Right lobe of liver (tissue), 6 donors: ENCODE measurements at regions not wholly inside any gene's neighbourhood (a gene's known extent, or its start where the extent isn't known, plus 50 kb on each side); places are given as distances from the start of the nearest gene placed in this dataset.

ENCODE experiments used
- ATAC-seq, 4 donors: fragments of 200-7000 bp; cut with Tn5 transposase; one replicate each; pipeline ENCODE4 v1.9.1; 2020; ENCODE audit warnings: mild to moderate bottlenecking in 4 of 4, moderate library complexity in 4 of 4
- DNase-seq, 3 donors: peaks; one replicate each; pipeline ENCODE4 v3.0.0-alpha.2; 2020
- H3K27ac ChIP-seq, 3 donors: fragments of 200-600 bp; one replicate each; pipeline ENCODE4 v1.8.0; 2022
- H3K27me3 ChIP-seq, 2 donors: fragments of 200-600 bp; one replicate each; pipeline ENCODE4 v1.8.0; 2022
- H3K36me3 ChIP-seq, 4 donors: fragments of 200-600 bp; sonication (generic) in 1 of 4; one replicate each; pipeline versions ENCODE4 v1.5.1 to v1.8.0; 2017 to 2022; ENCODE audit warnings: control low read depth in 1 of 4
- H3K4me1 ChIP-seq, 4 donors: fragments of 200-600 bp; sonication (generic) in 1 of 4; one replicate each; pipeline versions ENCODE4 v1.5.1 to v1.8.0; 2017 to 2022; ENCODE audit warnings: control low read depth in 1 of 4
- H3K4me3 ChIP-seq, 3 donors: fragments of 200-600 bp; one replicate each; pipeline ENCODE4 v1.8.0; 2022
- H3K9me3 ChIP-seq, 4 donors: fragments of 200-600 bp; sonication (generic) in 1 of 4; one replicate each; pipeline versions ENCODE4 v1.5.1 to v1.8.0; 2017 to 2022; ENCODE audit warnings: control low read depth in 1 of 4
- CTCF ChIP-seq, 4 donors: fragments of 200-600 bp in 3 of 4; fragments of 450-650 bp in 1 of 4; IDR thresholded peaks; one replicate each; pipeline versions ENCODE4 v1.5.1 to v1.8.0; 2016 to 2022; ENCODE audit warnings: antibody characterized with exemption in 4 of 4, mild to moderate bottlenecking in 2 of 4
- POLR2A ChIP-seq: fragments of 450-650 bp; IDR thresholded peaks from one replicate; pipeline ENCODE4 v1.6.1; 2017; ENCODE audit warnings: antibody characterized with exemption, mild to moderate bottlenecking
- WGBS: methylation state at CpG from one replicate; pipeline ENCODE4 v1.1.6; 2018; ENCODE audit warnings: low coverage, low lambda C conversion rate; ENCODE audit not compliant: insufficient coverage; ENCODE audit errors: missing lambda C conversion rate; 5-methylcytosine and 5-hydroxymethylcytosine counted together
- intact Hi-C, 2 donors: fragments of 100-400 bp; cut with DNase I; formaldehyde crosslinking; loops; one replicate each; pipeline versions ENCODE4 v1.11.2 to v1.14.1; 2022
- donor health status: DM: no; HTN: yes; CAD: no.
- donor health status: DM: no; HTN: no; CAD: no.
- donor health status: DM: no; HTN: no; CAD: no.
- donor health status: DM: no; HTN: yes; CAD: no.
- donor health status: DM: no; HTN: yes; CAD: no.

DNA sequence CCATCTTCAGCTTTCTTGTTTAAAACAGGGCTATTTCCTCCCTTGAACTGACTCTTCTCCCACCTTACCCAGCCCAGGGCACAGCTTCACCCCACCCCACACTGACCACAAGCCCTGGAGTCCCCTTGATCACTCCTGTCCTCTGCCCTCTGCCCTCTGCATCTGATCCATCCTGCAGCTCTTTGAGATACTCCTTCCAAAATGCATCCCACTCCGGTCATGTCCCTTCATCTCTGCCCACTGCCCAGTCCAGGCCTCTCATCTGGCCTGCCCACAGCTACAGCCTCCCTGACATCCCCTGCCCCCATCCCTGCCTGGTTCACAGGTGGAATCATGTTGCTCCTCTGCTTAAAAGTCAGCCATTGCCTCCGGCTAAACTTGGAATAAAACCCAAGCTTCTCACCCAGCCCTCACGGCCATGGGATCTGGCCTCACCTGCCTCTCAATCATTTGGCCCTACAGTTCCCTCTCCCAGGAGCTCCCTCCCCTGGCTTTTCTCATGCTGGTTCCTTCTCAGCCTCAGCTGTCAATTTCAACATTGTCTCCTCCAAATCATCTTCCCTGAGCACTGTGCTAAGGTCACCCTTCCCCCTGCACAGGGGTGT is 202.0 kb downstream of the MATN1 start:
- 75% methylated on average over 1 of the region's 3 CpGs for whole genome bisulfite sequencing

GRCh38 chr1:30520476-30520875 is 202.9 kb downstream of the MATN1 start:
- TF ChIP-seq CTCF (IDR thresholded peaks at IDR 0.05) (no peak), POLR2A (no peak)
- H3K4me1 ChIP-seq, result peaks cover 0 to 15% (median 3%) of the 10 kb centered on the region in 4 donors
- no peaks in the 10 kb centered on the region for H3K9me3 ChIP-seq
- H3K36me3 ChIP-seq, result no peaks in the 10 kb centered on the region
- intact Hi-C loops, result no loop called here
- 53% methylated on average over 2 of the region's 2 CpGs for WGBS
- no peak overlapping the region for H3K27ac ChIP-seq
- no peak for DNase-seq
- no peaks in the 10 kb centered on the region for H3K27me3 ChIP-seq
- H3K4me3 ChIP-seq, result no peak overlapping the region
- no peak for ATAC-seq

More for the DNA sequence above, 202.0 kb downstream of the MATN1 start:
- intact Hi-C loops, result no loop called here
- no peak for TF ChIP-seq CTCF (IDR thresholded peaks at IDR 0.05)
- no peak for TF ChIP-seq POLR2A
- Histone ChIP-seq H3K4me3 (no peak overlapping the region), H3K27me3 (no peaks in the 10 kb centered on the region), H3K27ac (no peak overlapping the region), H3K4me1 (peaks cover 0 to 15% (median 3%) of the 10 kb centered on the region in 4 donors), H3K9me3 (no peaks in the 10 kb centered on the region), H3K36me3 (no peaks in the 10 kb centered on the region)
- DNase-seq (peak in 1 of 3 donors; percentile 28), ATAC-seq (no peak)

GRCh38 chr1:30519201-30519763 is 204.1 kb downstream of the MATN1 start:
- WGBS, result 54% methylated on average over 4 of the region's 4 CpGs
- Histone ChIP-seq H3K27me3 (no peaks in the 10 kb centered on the region), H3K36me3 (no peaks in the 10 kb centered on the region), H3K9me3 (no peaks in the 10 kb centered on the region), H3K4me3 (no peak overlapping the region), H3K27ac (no peak overlapping the region), H3K4me1 (peaks cover 0 to 15% (median 3%) of the 10 kb centered on the region in 4 donors)
- intact Hi-C loops, result no loop called here
- no peak for DNase-seq
- TF ChIP-seq CTCF (IDR thresholded peaks at IDR 0.05) (no peak), POLR2A (no peak)
- ATAC-seq, result no peak

DNA sequence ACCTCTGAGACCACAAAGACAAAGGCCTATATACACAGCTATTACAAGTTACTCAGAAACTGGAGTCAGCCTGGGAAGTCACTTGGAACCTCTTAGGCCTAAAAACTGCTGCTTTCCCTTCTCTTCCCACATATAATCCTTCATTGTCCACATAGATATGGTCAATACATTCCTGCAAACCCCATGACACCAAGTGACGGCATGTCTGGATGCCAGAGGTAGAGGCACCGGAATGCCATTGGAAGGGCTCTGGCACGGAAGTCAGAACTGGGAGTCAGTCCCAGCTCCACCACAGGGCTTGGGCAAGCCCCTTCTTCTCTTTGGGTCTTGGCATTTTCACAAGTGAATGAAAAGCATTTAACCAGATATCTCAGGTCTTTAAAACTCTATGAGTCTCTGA is 204.7 kb downstream of the MATN1 start:
- H3K27me3 ChIP-seq, result no peaks in the 10 kb centered on the region
- DNase-seq (peak in 1 of 3 donors; percentile 4), ATAC-seq (no peak)
- intact Hi-C loops, result no loop called here
- 65% methylated on average over 2 of the region's 3 CpGs for WGBS
- no peaks in the 10 kb centered on the region for H3K36me3 ChIP-seq
- H3K9me3 ChIP-seq, result no peaks in the 10 kb centered on the region
- H3K27ac ChIP-seq, result no peak overlapping the region
- peaks cover 0 to 15% (median 3%) of the 10 kb centered on the region in 4 donors for H3K4me1 ChIP-seq
- TF ChIP-seq POLR2A, result no peak
- TF ChIP-seq CTCF (IDR thresholded peaks at IDR 0.05), result no peak
- H3K4me3 ChIP-seq, result no peak overlapping the region
